ENCODE measurements at regions not wholly inside any gene's neighbourhood (a gene's known extent, or its start where the extent isn't known, plus 50 kb on each side); places are given as distances from the start of the nearest gene placed in this dataset.

DNA sequence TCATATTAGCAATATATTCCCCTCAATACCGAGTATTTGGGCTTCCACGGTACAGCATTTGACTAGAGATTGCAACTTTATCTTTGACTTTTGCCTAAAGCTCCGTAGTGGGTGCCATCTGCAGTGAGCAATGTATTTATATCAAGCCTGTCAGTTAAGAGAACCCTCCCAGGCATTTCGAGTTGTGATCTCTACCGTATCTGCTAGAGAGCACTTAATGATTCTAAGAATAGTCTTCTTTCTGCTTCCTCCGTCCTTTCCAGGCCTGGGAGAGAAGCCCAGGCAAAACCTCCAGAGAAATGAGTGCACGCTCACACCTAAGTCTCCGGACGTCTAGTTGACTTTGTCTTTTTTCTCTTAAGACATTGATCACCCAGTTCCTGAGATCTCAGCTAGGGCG lies 210.6 kb downstream of the KLF6 start:
- Histone ChIP-seq H3F3A (replicated peaks; ENCODE audit: insufficient read depth) (no peaks in the 10 kb centered on the region), H3K9me3 (no peaks in the 10 kb centered on the region), H3K9ac (no peak overlapping the region), H2AFZ (ENCODE audit: low read depth) (no peak overlapping the region; the same call in 1 of the 2 replicates), H3K27ac (ENCODE audit: low read depth in 2 of 2, low read length in 1 of 2) (no peak overlapping the region), H3K9me2 (no peaks in the 10 kb centered on the region), H3K4me3 (ENCODE audit: low read depth in 2 of 2, low read length in 1 of 2) (no peak overlapping the region), H3K79me2 (ENCODE audit: insufficient read depth) (no peaks in the 10 kb centered on the region), H3K4me2 (no peak overlapping the region), H4K20me1 (ENCODE audit: insufficient read depth) (no peaks in the 10 kb centered on the region), H3K36me3 (replicated peaks in 1 of 2; ENCODE audit: control insufficient read depth in 1 of 2, insufficient read depth in 2 of 2, low read length in 1 of 2) (no peaks in the 10 kb centered on the region), H3K4me1 (ENCODE audit: control insufficient read depth in 1 of 2, insufficient read depth in 2 of 2, low read depth in 1 of 2, low read length in 1 of 2) (peaks cover 0 to 3% of the 10 kb centered on the region in 2 experiments; a peak in 1 of 4 replicates), H3K27me3 (ENCODE audit: insufficient read depth) (no peaks in the 10 kb centered on the region)
- ChIA-PET CTCF (no interaction called here), POLR2A (no interaction called here)
- no peak for DNase-seq
- TF ChIP-seq GABPA (IDR thresholded peaks at IDR 0.05; ENCODE audit: low read depth) (no peak), MEF2A (IDR thresholded peaks at IDR 0.05; ENCODE audit: borderline replicate concordance, low read depth) (no peak), EP300 (IDR thresholded peaks at IDR 0.05; ENCODE audit: borderline replicate concordance in 1 of 2, low read depth in 1 of 2, low read length in 1 of 2) (no peak), CHD2 (IDR thresholded peaks at IDR 0.05; ENCODE audit: low read length, partially characterized antibody) (no peak), FOSL2 (IDR thresholded peaks at IDR 0.05; ENCODE audit: borderline replicate concordance, low read depth) (no peak), TAF1 (IDR thresholded peaks at IDR 0.05; ENCODE audit: borderline replicate concordance, low read depth, low read length) (no peak), TCF12 (IDR thresholded peaks at IDR 0.05) (no peak), GATA2 (CRISPR knock-in tag; IDR thresholded peaks at IDR 0.05) (no peak), JUND (IDR thresholded peaks at IDR 0.05) (no peak), SIN3A (IDR thresholded peaks at IDR 0.05; ENCODE audit: borderline replicate concordance, low read depth, low read length) (no peak), RFX5 (IDR thresholded peaks at IDR 0.05; ENCODE audit: low read length) (no peak), NFIC (IDR thresholded peaks at IDR 0.05; ENCODE audit: borderline replicate concordance) (no peak), RAD21 (IDR thresholded peaks at IDR 0.05; ENCODE audit: low read length) (no peak), MXI1 (IDR thresholded peaks at IDR 0.05; ENCODE audit: low read depth, low read length) (no peak), POLR2AphosphoS5 (IDR thresholded peaks at IDR 0.05; ENCODE audit: low read depth, low read length) (no peak)
- TF ChIP-seq, protein P1, sequence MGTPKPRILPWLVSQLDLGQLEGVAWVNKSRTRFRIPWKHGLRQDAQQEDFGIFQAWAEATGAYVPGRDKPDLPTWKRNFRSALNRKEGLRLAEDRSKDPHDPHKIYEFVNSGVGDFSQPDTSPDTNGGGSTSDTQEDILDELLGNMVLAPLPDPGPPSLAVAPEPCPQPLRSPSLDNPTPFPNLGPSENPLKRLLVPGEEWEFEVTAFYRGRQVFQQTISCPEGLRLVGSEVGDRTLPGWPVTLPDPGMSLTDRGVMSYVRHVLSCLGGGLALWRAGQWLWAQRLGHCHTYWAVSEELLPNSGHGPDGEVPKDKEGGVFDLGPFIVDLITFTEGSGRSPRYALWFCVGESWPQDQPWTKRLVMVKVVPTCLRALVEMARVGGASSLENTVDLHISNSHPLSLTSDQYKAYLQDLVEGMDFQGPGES (IDR thresholded peaks at IDR 0.05; ENCODE audit: low read depth, low read length), result no peak
- TF ChIP-seq, protein P2, sequence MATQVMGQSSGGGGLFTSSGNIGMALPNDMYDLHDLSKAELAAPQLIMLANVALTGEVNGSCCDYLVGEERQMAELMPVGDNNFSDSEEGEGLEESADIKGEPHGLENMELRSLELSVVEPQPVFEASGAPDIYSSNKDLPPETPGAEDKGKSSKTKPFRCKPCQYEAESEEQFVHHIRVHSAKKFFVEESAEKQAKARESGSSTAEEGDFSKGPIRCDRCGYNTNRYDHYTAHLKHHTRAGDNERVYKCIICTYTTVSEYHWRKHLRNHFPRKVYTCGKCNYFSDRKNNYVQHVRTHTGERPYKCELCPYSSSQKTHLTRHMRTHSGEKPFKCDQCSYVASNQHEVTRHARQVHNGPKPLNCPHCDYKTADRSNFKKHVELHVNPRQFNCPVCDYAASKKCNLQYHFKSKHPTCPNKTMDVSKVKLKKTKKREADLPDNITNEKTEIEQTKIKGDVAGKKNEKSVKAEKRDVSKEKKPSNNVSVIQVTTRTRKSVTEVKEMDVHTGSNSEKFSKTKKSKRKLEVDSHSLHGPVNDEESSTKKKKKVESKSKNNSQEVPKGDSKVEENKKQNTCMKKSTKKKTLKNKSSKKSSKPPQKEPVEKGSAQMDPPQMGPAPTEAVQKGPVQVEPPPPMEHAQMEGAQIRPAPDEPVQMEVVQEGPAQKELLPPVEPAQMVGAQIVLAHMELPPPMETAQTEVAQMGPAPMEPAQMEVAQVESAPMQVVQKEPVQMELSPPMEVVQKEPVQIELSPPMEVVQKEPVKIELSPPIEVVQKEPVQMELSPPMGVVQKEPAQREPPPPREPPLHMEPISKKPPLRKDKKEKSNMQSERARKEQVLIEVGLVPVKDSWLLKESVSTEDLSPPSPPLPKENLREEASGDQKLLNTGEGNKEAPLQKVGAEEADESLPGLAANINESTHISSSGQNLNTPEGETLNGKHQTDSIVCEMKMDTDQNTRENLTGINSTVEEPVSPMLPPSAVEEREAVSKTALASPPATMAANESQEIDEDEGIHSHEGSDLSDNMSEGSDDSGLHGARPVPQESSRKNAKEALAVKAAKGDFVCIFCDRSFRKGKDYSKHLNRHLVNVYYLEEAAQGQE (IDR thresholded peaks at IDR 0.05; ENCODE audit: low read depth, low read length), result no peak
- TF ChIP-seq, protein P3, sequence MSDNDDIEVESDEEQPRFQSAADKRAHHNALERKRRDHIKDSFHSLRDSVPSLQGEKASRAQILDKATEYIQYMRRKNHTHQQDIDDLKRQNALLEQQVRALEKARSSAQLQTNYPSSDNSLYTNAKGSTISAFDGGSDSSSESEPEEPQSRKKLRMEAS (IDR thresholded peaks at IDR 0.05; ENCODE audit: low read depth), result no peak
- TF ChIP-seq, protein P4, sequence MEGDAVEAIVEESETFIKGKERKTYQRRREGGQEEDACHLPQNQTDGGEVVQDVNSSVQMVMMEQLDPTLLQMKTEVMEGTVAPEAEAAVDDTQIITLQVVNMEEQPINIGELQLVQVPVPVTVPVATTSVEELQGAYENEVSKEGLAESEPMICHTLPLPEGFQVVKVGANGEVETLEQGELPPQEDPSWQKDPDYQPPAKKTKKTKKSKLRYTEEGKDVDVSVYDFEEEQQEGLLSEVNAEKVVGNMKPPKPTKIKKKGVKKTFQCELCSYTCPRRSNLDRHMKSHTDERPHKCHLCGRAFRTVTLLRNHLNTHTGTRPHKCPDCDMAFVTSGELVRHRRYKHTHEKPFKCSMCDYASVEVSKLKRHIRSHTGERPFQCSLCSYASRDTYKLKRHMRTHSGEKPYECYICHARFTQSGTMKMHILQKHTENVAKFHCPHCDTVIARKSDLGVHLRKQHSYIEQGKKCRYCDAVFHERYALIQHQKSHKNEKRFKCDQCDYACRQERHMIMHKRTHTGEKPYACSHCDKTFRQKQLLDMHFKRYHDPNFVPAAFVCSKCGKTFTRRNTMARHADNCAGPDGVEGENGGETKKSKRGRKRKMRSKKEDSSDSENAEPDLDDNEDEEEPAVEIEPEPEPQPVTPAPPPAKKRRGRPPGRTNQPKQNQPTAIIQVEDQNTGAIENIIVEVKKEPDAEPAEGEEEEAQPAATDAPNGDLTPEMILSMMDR (IDR thresholded peaks at IDR 0.05), result no peak
- WGBS (ENCODE audit: low lambda C conversion rate), result 77% methylated on average over 10 of the region's 10 CpGs

Data from SK-N-SH (cell line).